ENCODE measurements at regions not wholly inside any gene's neighbourhood (a gene's known extent, or its start where the extent isn't known, plus 50 kb on each side); places are given as distances from the start of the nearest gene placed in this dataset.

GRCh38 chr3:67090474-67090873 lies 92.4 kb downstream of the KBTBD8 start:
- H3K27me3 ChIP-seq (ENCODE audit: control insufficient read depth, insufficient read depth, low read length, poor library complexity, severe bottlenecking): no peaks in the 10 kb centered on the region
- no peaks in the 10 kb centered on the region for H3K36me3 ChIP-seq (ENCODE audit: control insufficient read depth, insufficient read depth, low read length)
- H3K4me3 ChIP-seq (ENCODE audit: low read length): no peak overlapping the region
- Mint-ChIP-seq H3K4me3 (no peak overlapping the region), H3K27me3 (ENCODE audit: insufficient read depth) (peaks cover 32% of the 10 kb centered on the region), H3K36me3 (ENCODE audit: low read depth) (no peaks in the 10 kb centered on the region), H3K27ac (no peak overlapping the region), H3K4me1 (peaks cover 2% of the 10 kb centered on the region), H3K9me3 (peaks cover 13% of the 10 kb centered on the region)
- no peaks in the 10 kb centered on the region for H3K4me1 ChIP-seq (ENCODE audit: control insufficient read depth, insufficient read depth, low read length)
- no peak overlapping the region for H3K9ac ChIP-seq (ENCODE audit: extremely low read depth, low read length, poor library complexity, severe bottlenecking)
- no peak for DNase-seq
- no peak overlapping the region for H3K27ac ChIP-seq (ENCODE audit: low read depth, low read length)
- H3K9me3 ChIP-seq (ENCODE audit: control insufficient read depth, low read length): peaks cover 21% of the 10 kb centered on the region
- no peak for TF ChIP-seq CTCF (conservative IDR thresholded peaks at IDR 0.05)

- Mint-ChIP-seq H3K4me1 (no peaks in the 10 kb centered on the region), H3K27me3 (ENCODE audit: insufficient read depth) (peaks cover 12% of the 10 kb centered on the region), H3K9me3 (no peaks in the 10 kb centered on the region), H3K27ac (no peak overlapping the region), H3K4me3 (no peak overlapping the region), H3K36me3 (ENCODE audit: low read depth) (no peaks in the 10 kb centered on the region)
- 100% methylated on average over 1 of the region's 1 CpG; no CpG with 5 or more reads in 1 of the 2 experiments for WGBS, 2 experiments (ENCODE audit: insufficient coverage in 1 of 2, insufficient read length in 1 of 2)
- Histone ChIP-seq H3K4me1 (ENCODE audit: control insufficient read depth, insufficient read depth, low read length) (no peaks in the 10 kb centered on the region), H3K4me3 (ENCODE audit: low read length) (no peak overlapping the region), H3K9ac (ENCODE audit: extremely low read depth, low read length, poor library complexity, severe bottlenecking) (no peak overlapping the region), H3K9me3 (ENCODE audit: control insufficient read depth, low read length) (peaks cover under 1% of the 10 kb centered on the region), H3K27ac (ENCODE audit: low read depth, low read length) (no peak overlapping the region), H3K27me3 (ENCODE audit: control insufficient read depth, insufficient read depth, low read length, poor library complexity, severe bottlenecking) (no peaks in the 10 kb centered on the region), H3K36me3 (ENCODE audit: control insufficient read depth, insufficient read depth, low read length) (no peaks in the 10 kb centered on the region)
- no peak for DNase-seq
- no peak for TF ChIP-seq CTCF (conservative IDR thresholded peaks at IDR 0.05)
Measured at GRCh38 chr3:67093305-67093704, 95.2 kb downstream of the KBTBD8 start.

- no peaks in the 10 kb centered on the region for H3K36me3 ChIP-seq (ENCODE audit: control insufficient read depth, insufficient read depth, low read length)
- no peak overlapping the region for H3K4me3 Mint-ChIP-seq
- H3K36me3 Mint-ChIP-seq (ENCODE audit: low read depth): no peaks in the 10 kb centered on the region
- peaks cover 8% of the 10 kb centered on the region for H3K27me3 Mint-ChIP-seq (ENCODE audit: insufficient read depth)
- H3K4me1 ChIP-seq (ENCODE audit: control insufficient read depth, insufficient read depth, low read length): no peaks in the 10 kb centered on the region
- H3K9me3 ChIP-seq (ENCODE audit: control insufficient read depth, low read length): no peaks in the 10 kb centered on the region
- H3K9ac ChIP-seq (ENCODE audit: extremely low read depth, low read length, poor library complexity, severe bottlenecking): no peak overlapping the region
- no peaks in the 10 kb centered on the region for H3K27me3 ChIP-seq (ENCODE audit: control insufficient read depth, insufficient read depth, low read length, poor library complexity, severe bottlenecking)
- no peaks in the 10 kb centered on the region for H3K9me3 Mint-ChIP-seq
- H3K27ac Mint-ChIP-seq: no peak overlapping the region
- DNase-seq: no peak
- no peak for TF ChIP-seq CTCF (conservative IDR thresholded peaks at IDR 0.05)
- 87 to 89% methylated on average over 5 of the region's 5 CpGs for WGBS, 2 experiments (ENCODE audit: insufficient coverage in 1 of 2, insufficient read length in 1 of 2)
- no peak overlapping the region for H3K27ac ChIP-seq (ENCODE audit: low read depth, low read length)
- H3K4me3 ChIP-seq (ENCODE audit: low read length): no peak overlapping the region
- H3K4me1 Mint-ChIP-seq: no peaks in the 10 kb centered on the region
Measured at GRCh38 chr3:67094167-67094566, 96.1 kb downstream of the KBTBD8 start.
